CD14-positive monocyte (primary cell): ENCODE measurements at regions not wholly inside any gene's neighbourhood (a gene's known extent, or its start where the extent isn't known, plus 50 kb on each side); places are given as distances from the start of the nearest gene placed in this dataset.
A peak's percentile ranks its signal among the peaks of the same experiment; 100 is the strongest.
"Not testable (repeated sequence)": the region's sequence is repeated elsewhere in the genome, so short reads cannot be mapped to it uniquely, and the experiment has no call there.

Experiments used
- DNase-seq, 3 donors: peaks; one replicate each; pipeline ENCODE4 v3.0.0-alpha.2; 2011 to 2022
- H2AFZ ChIP-seq: 2 replicates; pipeline ENCODE4 v1.6.0; 2012; ENCODE audit warnings: mild to moderate bottlenecking, low read depth, low read length, inconsistent platforms; ENCODE audit not compliant: insufficient read depth, poor library complexity, severe bottlenecking
- H3K27ac ChIP-seq, 2 donors: 1 replicate in 1 of 2; 2 replicates in 1 of 2; pipeline ENCODE4 v1.5.1; 2012 to 2013; ENCODE audit warnings: low read length in 2 of 2, control low read depth in 1 of 2, inconsistent platforms in 1 of 2, low read depth in 1 of 2, mild to moderate bottlenecking in 1 of 2
- H3K27me3 ChIP-seq, 2 donors: one replicate each; pipeline versions ENCODE4 v1.6.0 to v1.6.1; 2011 to 2013; ENCODE audit warnings: low read length in 2 of 2; ENCODE audit not compliant: control insufficient read depth in 2 of 2, insufficient read depth in 2 of 2
- H3K36me3 ChIP-seq, 2 donors: replicated peaks in 1 of 2; 1 replicate in 1 of 2; 2 replicates in 1 of 2; pipeline versions ENCODE4 v1.5.1 to v1.6.1; 2012 to 2013; ENCODE audit warnings: low read length in 2 of 2, control low read depth in 1 of 2, inconsistent platforms in 1 of 2, mild to moderate bottlenecking in 1 of 2; ENCODE audit not compliant: insufficient read depth in 2 of 2, control insufficient read depth in 1 of 2
- H3K4me1 ChIP-seq, 2 donors: 1 replicate in 1 of 2; 2 replicates in 1 of 2; pipeline versions ENCODE4 v1.5.1 to v1.6.1; 2012 to 2013; ENCODE audit warnings: low read length in 2 of 2, control low read depth in 1 of 2, inconsistent platforms in 1 of 2, mild to moderate bottlenecking in 1 of 2, moderate library complexity in 1 of 2; ENCODE audit not compliant: insufficient read depth in 2 of 2, control insufficient read depth in 1 of 2
- H3K4me2 ChIP-seq: replicated peaks from 2 replicates; pipeline ENCODE3; 2012; ENCODE audit warnings: low read length, moderate library complexity, mild to moderate bottlenecking; ENCODE audit not compliant: poor library complexity, severe bottlenecking; ENCODE audit errors: extremely low read depth
- H3K4me3 ChIP-seq, 3 experiments: fragments of 200-600 bp in 1 of 3; sonication (generic) in 1 of 3; replicated peaks in 1 of 3; 1 replicate in 2 of 3; 2 replicates in 1 of 3; pipeline ENCODE4 v1.5.1; 2011 to 2013; ENCODE audit warnings: low read length in 3 of 3, mild to moderate bottlenecking in 3 of 3, control low read depth in 2 of 3, low read depth in 2 of 3, inconsistent platforms in 1 of 3, moderate library complexity in 1 of 3
- H3K79me2 ChIP-seq: 2 replicates; pipeline ENCODE4 v1.6.0; 2012; ENCODE audit warnings: mild to moderate bottlenecking, control low read depth, inconsistent platforms, low read length, moderate library complexity; ENCODE audit not compliant: insufficient read depth
- H3K9ac ChIP-seq: 2 replicates; pipeline ENCODE4 v1.6.0; 2017; ENCODE audit warnings: low read length, mild to moderate bottlenecking; ENCODE audit not compliant: insufficient read depth, poor library complexity, severe bottlenecking
- H3K9me3 ChIP-seq, 2 donors: replicated peaks in 1 of 2; 1 replicate in 1 of 2; 2 replicates in 1 of 2; pipeline versions ENCODE4 v1.5.1 to v1.6.1; 2012 to 2013; ENCODE audit warnings: low read length in 2 of 2, control low read depth in 1 of 2; ENCODE audit not compliant: control insufficient read depth in 1 of 2, insufficient read depth in 1 of 2
- H4K20me1 ChIP-seq: 2 replicates; pipeline ENCODE4 v1.6.0; 2012; ENCODE audit warnings: mild to moderate bottlenecking, low read length, control low read depth, moderate library complexity; ENCODE audit not compliant: insufficient read depth
- H3K27ac Mint-ChIP-seq, 7 donors: one replicate each; pipeline ENCODE4 v1.8.0; 2020; ENCODE audit warnings: mild to moderate bottlenecking in 7 of 7, mixed read lengths in 7 of 7, moderate library complexity in 6 of 7, inconsistent platforms in 2 of 7
- H3K27me3 Mint-ChIP-seq, 3 donors: one replicate each; pipeline ENCODE4 v1.8.0; 2021 to 2022; ENCODE audit warnings: low read depth in 3 of 3, mild to moderate bottlenecking in 3 of 3, mixed read lengths in 3 of 3, moderate library complexity in 3 of 3, inconsistent platforms in 1 of 3
- H3K36me3 Mint-ChIP-seq, 2 donors: one replicate each; pipeline ENCODE4 v1.8.0; 2020; ENCODE audit warnings: mixed read lengths in 2 of 2, inconsistent platforms in 1 of 2, mild to moderate bottlenecking in 1 of 2
- H3K4me1 Mint-ChIP-seq: one replicate; pipeline ENCODE4 v1.8.0; 2020; ENCODE audit warnings: mild to moderate bottlenecking, mixed read lengths
- H3K4me3 Mint-ChIP-seq, 2 donors: one replicate each; pipeline ENCODE4 v1.8.0; 2020; ENCODE audit warnings: mild to moderate bottlenecking in 2 of 2, mixed read lengths in 2 of 2, moderate library complexity in 1 of 2
- H3K9me3 Mint-ChIP-seq, 7 donors: one replicate each; pipeline ENCODE4 v1.8.0; 2020 to 2022; ENCODE audit warnings: mixed read lengths in 7 of 7, mild to moderate bottlenecking in 6 of 7, moderate library complexity in 6 of 7, inconsistent platforms in 2 of 7
- WGBS: methylation state at CpG from one replicate; pipeline ENCODE4 v1.1.5; 2013; ENCODE audit warnings: missing lambda C conversion rate; ENCODE audit not compliant: insufficient coverage; 5-methylcytosine and 5-hydroxymethylcytosine counted together
- intact Hi-C, 2 donors: fragments of 100-400 bp; cut with micrococcal nuclease; formaldehyde crosslinking; loops; one replicate each; pipeline versions ENCODE4 v1.15.0 to v1.15.1; 2023
- TF ChIP-seq, protein P1 (sequence below): fragments of 200-600 bp; IDR thresholded peaks from one replicate; pipeline ENCODE4 v1.8.0; 2022; ENCODE audit warnings: antibody characterized with exemption, mild to moderate bottlenecking

DNA sequence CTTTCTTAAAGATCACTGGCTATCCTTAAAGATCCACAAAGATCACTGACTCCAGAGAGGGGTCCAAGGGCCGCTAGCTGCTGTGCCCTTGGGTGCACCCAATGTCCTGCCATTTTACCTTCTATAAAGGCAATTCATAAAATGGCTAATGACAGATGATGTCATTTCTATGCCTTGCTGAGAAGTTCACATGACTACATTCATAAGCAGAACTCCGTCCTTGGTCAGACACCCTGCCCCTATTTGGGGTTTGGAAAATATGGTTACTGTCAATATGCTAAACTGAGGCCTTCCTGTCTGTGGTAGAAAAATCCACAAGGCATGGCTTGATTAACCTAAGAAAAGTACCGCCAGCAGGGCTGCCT is 60.9 kb upstream of the BMAL1 start:
- peak in 2 of 3 donors; percentile 6 to 8 for DNase-seq
- no peak overlapping the region for H3K9ac ChIP-seq
- H4K20me1 ChIP-seq, result no peaks in the 10 kb centered on the region
- H3K27me3 ChIP-seq, result no peaks in the 10 kb centered on the region
- H3K4me3 Mint-ChIP-seq, result no peak overlapping the region
- no peaks in the 10 kb centered on the region for H3K4me1 ChIP-seq
- H3K27ac Mint-ChIP-seq, result peak overlapping the region in 2 of 7 donors; percentile 7 to 45
- peaks cover 0 to 2% (median 0%) of the 10 kb centered on the region in 7 donors for H3K9me3 Mint-ChIP-seq
- no peak overlapping the region for H3K27ac ChIP-seq
- H2AFZ ChIP-seq, result no peak overlapping the region
- peaks cover 0 to 6% (median 5%) of the 10 kb centered on the region in 3 donors for H3K27me3 Mint-ChIP-seq
- H3K36me3 ChIP-seq, result no peaks in the 10 kb centered on the region
- TF ChIP-seq, protein P1, sequence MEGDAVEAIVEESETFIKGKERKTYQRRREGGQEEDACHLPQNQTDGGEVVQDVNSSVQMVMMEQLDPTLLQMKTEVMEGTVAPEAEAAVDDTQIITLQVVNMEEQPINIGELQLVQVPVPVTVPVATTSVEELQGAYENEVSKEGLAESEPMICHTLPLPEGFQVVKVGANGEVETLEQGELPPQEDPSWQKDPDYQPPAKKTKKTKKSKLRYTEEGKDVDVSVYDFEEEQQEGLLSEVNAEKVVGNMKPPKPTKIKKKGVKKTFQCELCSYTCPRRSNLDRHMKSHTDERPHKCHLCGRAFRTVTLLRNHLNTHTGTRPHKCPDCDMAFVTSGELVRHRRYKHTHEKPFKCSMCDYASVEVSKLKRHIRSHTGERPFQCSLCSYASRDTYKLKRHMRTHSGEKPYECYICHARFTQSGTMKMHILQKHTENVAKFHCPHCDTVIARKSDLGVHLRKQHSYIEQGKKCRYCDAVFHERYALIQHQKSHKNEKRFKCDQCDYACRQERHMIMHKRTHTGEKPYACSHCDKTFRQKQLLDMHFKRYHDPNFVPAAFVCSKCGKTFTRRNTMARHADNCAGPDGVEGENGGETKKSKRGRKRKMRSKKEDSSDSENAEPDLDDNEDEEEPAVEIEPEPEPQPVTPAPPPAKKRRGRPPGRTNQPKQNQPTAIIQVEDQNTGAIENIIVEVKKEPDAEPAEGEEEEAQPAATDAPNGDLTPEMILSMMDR, result no peak
- 80% methylated on average over 2 of the region's 3 CpGs for WGBS
- no peaks in the 10 kb centered on the region for H3K79me2 ChIP-seq
- H3K4me3 ChIP-seq, result no peak overlapping the region
- intact Hi-C loops, result loop anchor here in 1 of 2 donors (10.0 kb wide), 1 partner anchor 118 kb away; no protein-coding TSS in a partner anchor
- H3K36me3 Mint-ChIP-seq, result no peaks in the 10 kb centered on the region
- H3K9me3 ChIP-seq, result no peaks in the 10 kb centered on the region
- H3K4me2 ChIP-seq, result no peak overlapping the region
- H3K4me1 Mint-ChIP-seq, result peaks cover 9% of the 10 kb centered on the region

DNA sequence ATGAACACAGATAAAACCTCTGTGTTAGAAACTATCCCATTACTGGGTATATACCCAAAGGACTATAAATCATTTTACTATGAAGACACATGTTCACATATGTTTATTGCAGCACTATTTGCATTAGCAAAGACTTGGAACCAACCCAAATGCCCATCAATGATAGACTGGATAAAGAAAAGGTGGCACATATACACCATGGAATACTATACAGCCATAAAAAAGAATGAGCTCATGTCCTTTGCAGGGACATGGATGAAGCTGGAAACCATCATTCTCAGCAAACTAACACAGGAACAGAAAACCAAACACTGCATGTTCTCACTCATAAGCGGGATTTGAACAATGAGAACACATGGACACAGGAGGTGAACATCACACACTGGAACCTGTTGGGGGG is 58.9 kb upstream of the BMAL1 start:
- not testable (repeated sequence) for H3K27ac Mint-ChIP-seq, DNase-seq, H3K4me1 Mint-ChIP-seq, H3K9ac ChIP-seq, H3K27me3 ChIP-seq, H3K4me3 Mint-ChIP-seq, H3K9me3 Mint-ChIP-seq, H4K20me1 ChIP-seq, H3K4me2 ChIP-seq, H3K36me3 ChIP-seq, H2AFZ ChIP-seq, H3K9me3 ChIP-seq, H3K27ac ChIP-seq, H3K36me3 Mint-ChIP-seq, H3K4me3 ChIP-seq, H3K79me2 ChIP-seq, H3K27me3 Mint-ChIP-seq, H3K4me1 ChIP-seq
- no CpG with 5 or more reads among the region's 1 CpG for WGBS
- intact Hi-C loops, result loop anchor here in 1 of 2 donors (10.0 kb wide), 1 partner anchor 116 kb away; no protein-coding TSS in a partner anchor
